HG02678 (cell line): ENCODE measurements at regions not wholly inside any gene's neighbourhood (a gene's known extent, or its start where the extent isn't known, plus 50 kb on each side); places are given as distances from the start of the nearest gene placed in this dataset.

Experiments
- ATAC-seq: cut with Tn5 transposase; IDR thresholded peaks from one replicate; pipeline ENCODE4 v1.9.1; 2021; ENCODE audit warnings: mild to moderate bottlenecking, moderate library complexity; ENCODE audit not compliant: unreplicated experiment

GRCh38 chr7:42506097-42506496, 269.1 kb upstream of the GLI3 start:
- no peak for ATAC-seq

GRCh38 chr7:42502022-42502421, 265.0 kb upstream of the GLI3 start:
- ATAC-seq: no peak

- no peak for ATAC-seq
These were observed 258.2 kb upstream of the GLI3 start for GRCh38 chr7:42495256-42495655.

GRCh38 chr7:42494736-42495135, 257.7 kb upstream of the GLI3 start:
- no peak for ATAC-seq

DNA sequence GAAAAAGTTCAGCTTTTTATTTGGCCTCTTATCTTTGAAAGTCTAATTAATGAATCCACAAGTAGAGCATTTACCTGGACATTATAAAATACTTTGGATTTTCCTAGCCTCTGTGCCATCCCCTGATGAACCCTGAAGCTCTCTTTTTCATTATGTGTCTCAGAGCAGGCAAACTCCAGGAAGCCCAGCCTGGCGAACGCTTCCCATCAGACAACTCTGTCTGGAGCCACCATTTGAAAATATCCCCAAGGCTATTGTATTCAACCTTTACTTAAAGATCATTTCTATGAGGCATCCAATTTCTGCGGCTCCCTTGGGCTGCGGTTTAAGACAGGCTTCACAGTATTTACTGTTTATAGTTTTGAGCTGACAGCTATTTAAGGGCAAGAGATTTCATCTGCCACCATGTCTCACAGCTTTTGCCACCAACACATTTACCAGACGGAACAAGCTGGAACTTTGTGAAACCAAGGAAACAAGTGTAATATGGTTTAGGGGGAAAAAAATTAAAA, 257.2 kb upstream of the GLI3 start:
- no peak for ATAC-seq

DNA sequence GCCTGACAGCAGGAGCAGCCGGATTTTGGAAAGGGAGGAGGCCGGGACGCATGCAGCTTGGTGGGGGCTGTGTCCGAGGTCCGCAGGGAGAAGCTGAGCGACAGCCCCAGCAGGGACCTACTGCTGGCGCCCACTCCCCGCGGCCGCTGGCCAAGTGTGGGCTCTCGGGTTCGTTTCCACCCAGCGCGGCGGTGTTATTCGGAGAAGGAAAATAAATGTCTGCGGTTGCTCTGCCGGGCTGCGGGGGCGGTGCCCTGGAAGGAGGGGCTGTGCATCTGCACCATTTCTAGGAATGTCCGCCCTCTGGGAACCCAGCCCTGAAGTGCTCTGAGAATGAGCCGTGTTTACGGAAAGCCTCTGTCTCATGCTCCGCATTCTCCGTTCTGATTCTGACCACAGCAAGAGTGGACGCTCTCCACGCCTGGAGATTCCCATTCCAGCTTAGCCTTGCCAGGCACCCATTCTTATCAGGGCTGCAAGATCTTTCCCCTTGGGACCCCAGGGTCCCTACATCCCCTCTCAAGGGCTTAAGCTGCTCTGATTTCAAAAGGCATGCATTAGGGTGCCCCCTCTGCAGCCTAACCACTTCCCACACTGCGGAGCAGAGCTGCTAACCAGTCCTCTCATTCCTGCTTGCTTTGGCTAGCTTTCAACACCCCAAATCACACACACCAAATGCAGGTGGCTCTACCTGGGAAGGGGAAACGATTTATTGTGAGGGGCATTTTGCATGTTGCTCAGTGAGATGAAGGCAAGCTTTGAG, 256.6 kb upstream of the GLI3 start:
- no peak for ATAC-seq

DNA sequence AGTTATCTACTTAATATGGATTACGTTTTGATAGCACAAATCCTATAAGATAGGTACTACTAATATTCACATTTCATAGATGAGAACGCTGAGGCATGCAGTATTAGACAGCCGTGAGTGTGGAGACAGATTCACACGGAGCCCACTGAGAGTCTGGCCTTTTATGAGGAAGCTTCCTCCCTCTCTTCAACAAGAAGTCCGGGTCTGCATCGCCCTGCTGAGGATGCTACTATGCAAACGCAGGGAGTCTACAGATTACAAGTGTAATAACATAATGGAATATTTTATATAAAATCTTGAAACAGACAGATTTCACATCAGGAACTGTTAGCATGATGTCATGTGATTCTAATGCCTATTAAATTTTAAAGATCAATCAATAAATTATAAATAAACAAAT, 255.9 kb upstream of the GLI3 start:
- ATAC-seq: no peak

DNA sequence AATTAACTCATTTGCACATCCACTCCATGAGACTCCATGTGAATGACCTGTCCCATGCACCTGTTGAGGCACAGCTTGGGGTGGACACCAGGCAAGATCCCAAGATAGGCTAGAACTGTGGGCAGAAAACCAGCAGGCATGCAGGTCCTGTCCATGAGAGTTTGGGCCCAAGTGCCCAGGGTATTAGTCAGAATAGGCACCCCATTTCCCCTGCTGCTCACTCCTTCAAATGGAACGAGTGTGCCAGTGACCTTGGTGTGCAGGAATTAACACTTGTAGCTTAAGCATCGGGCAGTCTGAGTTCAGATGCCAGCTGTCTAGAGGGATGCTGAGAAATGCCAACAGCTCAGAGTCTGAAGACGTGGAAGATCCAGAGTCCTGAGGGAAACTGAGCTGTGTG, 254.1 kb upstream of the GLI3 start:
- ATAC-seq: no peak

DNA sequence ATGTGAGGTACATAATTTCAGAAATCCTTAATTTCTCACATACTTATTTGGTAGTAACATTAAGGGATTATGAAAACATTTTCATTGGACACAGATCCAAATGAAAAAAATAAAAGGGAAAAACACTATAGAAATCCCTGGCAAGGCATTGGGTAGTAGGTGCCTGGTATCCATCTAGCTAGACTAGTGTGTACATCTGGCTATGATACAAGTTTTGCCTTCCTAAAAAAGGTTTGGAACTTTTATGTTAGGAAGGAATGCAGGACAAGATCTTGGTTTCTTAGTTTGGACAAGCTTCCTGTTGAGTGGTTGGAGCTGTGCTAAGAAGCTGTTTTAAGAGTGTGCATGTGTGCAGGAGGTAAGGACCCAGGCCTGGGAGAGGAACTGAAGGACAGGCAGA, 252.3 kb upstream of the GLI3 start:
- ATAC-seq: no peak

DNA sequence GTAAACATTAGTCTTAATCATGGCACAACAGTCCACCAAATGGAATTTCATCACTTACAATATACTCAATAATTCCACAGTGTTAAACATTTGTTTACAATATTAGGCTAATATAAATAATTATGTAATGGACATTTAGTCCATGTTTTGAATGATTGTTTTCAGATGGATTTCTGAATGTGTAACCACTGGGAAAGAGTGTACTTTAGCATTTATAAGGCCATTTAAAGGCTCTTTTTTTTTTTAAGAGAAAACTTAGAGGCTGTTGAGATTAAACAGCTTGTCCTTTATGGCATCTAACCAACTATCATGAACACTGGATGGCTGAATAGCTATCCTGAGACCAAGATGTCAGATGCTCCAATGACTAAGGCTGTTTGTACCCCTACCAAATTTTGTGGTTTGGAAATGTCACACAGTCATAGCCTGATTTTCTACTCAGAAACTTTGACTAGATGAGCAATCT, 248.3 kb upstream of the GLI3 start:
- ATAC-seq: no peak

DNA sequence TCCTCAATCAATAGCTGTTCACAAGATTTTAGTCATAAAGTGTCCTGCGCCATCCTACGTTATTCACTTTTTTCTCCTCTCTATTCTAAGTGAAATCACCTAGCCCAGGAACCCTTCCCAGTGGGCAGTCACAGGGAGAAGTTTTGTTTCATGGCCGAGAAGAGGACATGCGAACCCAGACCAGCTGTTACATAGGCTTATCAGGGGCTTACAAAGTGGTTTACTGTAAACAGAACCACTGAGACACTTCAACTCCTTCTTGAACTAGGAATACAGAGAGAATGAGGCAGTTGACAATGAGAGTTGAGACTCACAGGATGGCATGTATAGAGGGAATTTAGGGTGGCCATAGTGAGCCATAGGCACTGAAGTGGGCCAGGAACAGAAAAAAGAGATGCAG, 246.9 kb upstream of the GLI3 start:
- no peak for ATAC-seq

DNA sequence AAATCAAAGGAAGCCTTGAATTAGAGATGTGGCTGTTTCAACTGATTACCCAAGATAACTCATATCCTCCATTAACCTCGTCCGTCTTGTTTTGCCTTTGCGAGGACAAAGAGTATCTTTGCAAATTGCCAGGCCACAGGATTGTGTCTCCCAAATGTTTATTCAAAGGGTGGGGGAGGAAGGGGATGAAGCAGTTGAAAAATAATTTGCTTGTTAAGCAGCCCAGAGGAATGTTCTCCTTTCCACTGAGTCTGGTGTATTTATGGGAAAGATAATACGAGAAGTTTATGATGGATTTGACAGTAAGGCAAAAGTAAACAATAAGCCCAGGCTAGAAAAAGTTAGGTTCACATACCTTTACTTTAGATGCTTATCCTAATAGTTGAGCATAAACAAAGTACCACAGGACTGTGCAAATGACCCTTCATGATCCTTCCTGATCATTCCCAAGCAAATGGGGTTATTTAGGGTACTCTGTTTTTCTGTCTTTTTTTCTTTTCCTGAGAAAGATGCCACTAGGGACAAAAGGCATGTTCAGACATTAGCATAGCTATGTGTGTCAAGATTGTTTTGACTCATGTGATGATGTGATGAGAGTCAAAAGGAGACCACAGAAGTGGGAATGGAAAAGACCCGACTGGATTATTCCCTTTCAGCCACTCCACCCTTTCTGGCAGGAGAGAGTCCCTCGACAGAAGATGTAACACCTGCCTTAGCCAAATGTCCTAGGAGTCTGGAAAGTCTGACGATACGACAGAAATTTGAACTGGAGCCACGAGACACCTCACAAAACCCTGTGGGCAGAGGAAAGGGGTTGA, 243.0 kb upstream of the GLI3 start:
- no peak for ATAC-seq

DNA sequence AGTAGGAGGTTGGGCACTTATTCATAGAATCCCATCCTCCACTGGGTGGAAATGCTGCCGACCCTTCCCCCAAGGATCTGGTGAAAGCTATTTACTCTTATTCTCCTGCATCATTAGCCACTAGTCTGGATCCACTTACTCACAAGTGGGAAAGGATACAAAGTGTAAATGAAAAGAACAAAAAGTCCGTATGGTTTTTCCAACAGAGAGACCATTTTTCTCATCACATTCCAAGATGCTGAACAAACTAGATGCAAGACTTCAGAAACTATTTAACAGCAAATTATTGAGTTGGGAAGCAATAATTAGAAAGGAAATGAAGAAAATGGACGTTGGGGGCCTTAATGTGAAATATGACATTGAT, 242.4 kb upstream of the GLI3 start:
- ATAC-seq: no peak

- no peak for ATAC-seq
These were observed 241.7 kb upstream of the GLI3 start for GRCh38 chr7:42478717-42479116.

- no peak for ATAC-seq
These were observed 239.2 kb upstream of the GLI3 start for GRCh38 chr7:42476255-42476654.

- no peak for ATAC-seq
These were observed 238.1 kb upstream of the GLI3 start for GRCh38 chr7:42475082-42475481.

DNA sequence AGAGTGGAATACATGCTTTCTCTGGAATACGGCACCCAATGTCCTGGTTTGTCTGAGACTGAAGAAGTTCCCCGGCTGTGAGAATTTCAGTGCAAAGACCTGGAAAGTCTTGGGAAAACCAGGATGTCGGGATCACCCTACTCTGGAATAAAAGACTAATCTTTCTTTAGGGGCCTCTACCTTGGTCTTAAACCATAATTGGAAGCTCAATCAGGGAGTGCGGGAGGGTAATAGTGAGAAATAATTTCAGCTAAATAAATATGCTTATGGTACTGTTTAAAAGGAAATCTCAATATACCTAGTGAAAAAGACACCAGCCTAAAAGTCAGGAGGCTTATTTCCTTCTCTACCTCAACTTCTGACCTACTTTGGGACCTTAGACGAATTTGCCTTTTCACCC, 236.1 kb upstream of the GLI3 start:
- ATAC-seq: no peak

GRCh38 chr7:42471573-42472174, 234.7 kb upstream of the GLI3 start:
- no peak for ATAC-seq

DNA sequence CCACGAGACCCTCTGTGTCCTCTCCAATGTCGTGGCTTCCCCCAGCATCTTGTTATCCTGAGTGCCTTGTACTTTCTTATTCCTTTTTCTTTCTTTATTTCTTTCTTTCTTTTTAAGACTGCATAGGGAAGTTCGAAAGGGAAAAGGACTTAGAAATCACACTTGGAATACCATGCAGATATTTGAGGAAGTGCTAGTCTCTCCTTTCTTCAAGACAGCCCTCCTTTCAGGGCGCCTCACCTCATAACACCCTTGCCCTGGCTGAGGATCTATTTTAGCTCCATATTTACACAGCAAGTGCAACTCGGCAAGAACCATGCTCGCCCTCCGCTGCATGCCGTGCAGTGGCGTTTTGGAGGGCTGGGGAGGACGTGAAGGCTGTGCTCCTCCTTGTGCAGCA, 232.3 kb upstream of the GLI3 start:
- ATAC-seq: no peak

DNA sequence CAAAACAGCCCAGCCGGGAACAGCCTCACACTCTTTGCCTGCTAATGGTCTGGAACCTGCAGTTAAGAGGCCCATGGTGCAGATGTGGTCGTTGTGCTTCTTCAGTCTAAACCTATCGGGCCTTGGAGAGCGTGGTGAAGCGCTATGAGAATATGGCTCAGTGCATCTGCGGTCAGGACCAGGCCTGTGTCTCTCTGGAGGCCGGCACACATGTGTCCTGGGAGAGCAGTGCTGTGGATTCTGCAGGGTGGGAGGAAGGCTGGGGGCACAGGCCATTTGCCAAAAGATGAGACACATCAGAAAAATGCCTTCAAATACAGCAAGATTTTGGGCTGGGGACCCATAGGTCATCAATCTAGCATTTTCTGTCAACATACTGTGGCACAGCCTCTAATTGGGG, 231.5 kb upstream of the GLI3 start:
- ATAC-seq: no peak

- no peak for ATAC-seq
These were observed 224.5 kb upstream of the GLI3 start for GRCh38 chr7:42461537-42461936.

- no peak for ATAC-seq
These were observed 223.9 kb upstream of the GLI3 start for GRCh38 chr7:42460933-42461332.
